ENCODE measurements at regions not wholly inside any gene's neighbourhood (a gene's known extent, or its start where the extent isn't known, plus 50 kb on each side); places are given as distances from the start of the nearest gene placed in this dataset.
A peak's percentile ranks its signal among the peaks of the same experiment; 100 is the strongest.

- Histone ChIP-seq H3K4me3 (ENCODE audit: extremely low read depth in 1 of 4, insufficient read depth in 2 of 4, low read depth in 3 of 4, low read length in 4 of 4) (no peak overlapping the region), H3K4me2 (ENCODE audit: insufficient read depth in 1 of 2, low read depth in 2 of 2, low read length in 2 of 2) (no peak overlapping the region), H3K36me3 (ENCODE audit: control insufficient read depth in 2 of 4, insufficient read depth in 4 of 4, low read length in 3 of 4) (no peaks in the 10 kb centered on the region), H3K79me2 (ENCODE audit: control insufficient read depth in 1 of 2, insufficient read depth in 2 of 2, low read length in 2 of 2) (no peaks in the 10 kb centered on the region), H2BK120ac (replicated peaks; ENCODE audit: low read depth, low read length) (no peak overlapping the region), H3K56ac (replicated peaks; ENCODE audit: insufficient read length, low read depth, low read length) (no peak overlapping the region), H2BK15ac (ENCODE audit: low read length) (no peak overlapping the region), H3K4ac (replicated peaks; ENCODE audit: insufficient read length, low read depth, low read length) (no peak overlapping the region), H3K23me2 (ENCODE audit: low read depth, low read length) (no peaks in the 10 kb centered on the region), H3K9me3 (ENCODE audit: insufficient read depth in 2 of 2, low read depth in 1 of 2, low read length in 1 of 2) (0 out of 4 replicates have a peak, but pooled peaks cover 0 to 4% of the 10 kb centered on the region in 2 experiments), H4K20me1 (replicated peaks in 1 of 2; ENCODE audit: control insufficient read depth in 1 of 2, insufficient read depth in 2 of 2, low read length in 2 of 2) (no peaks in the 10 kb centered on the region), H2AFZ (ENCODE audit: low read length) (0 out of 2 replicates have a peak overlapping the region, but pooled peaks have one; percentile 35), H3K27ac (ENCODE audit: low read depth, low read length) (no peak overlapping the region), H3K18ac (ENCODE audit: extremely low read depth, low read length) (no peak overlapping the region), H3K9ac (replicated peaks in 1 of 4; ENCODE audit: extremely low read depth in 1 of 4, low read depth in 3 of 4, low read length in 3 of 4) (no peak overlapping the region), H3K27me3 (replicated peaks in 1 of 4; ENCODE audit: control insufficient read depth in 3 of 4, extremely low read depth in 1 of 4, insufficient read depth in 3 of 4, low read length in 3 of 4) (no peaks in the 10 kb centered on the region), H2BK5ac (ENCODE audit: low read depth, low read length) (no peak overlapping the region), H3K79me1 (ENCODE audit: low read depth, low read length) (no peaks in the 10 kb centered on the region), H4K8ac (ENCODE audit: extremely low read depth, insufficient read depth, low read length) (no peak overlapping the region), H2BK20ac (ENCODE audit: low read length) (no peak overlapping the region), H4K5ac (ENCODE audit: insufficient read length, low read depth, low read length) (no peak overlapping the region), H3K23ac (ENCODE audit: insufficient read length) (no peak overlapping the region), H2AK5ac (ENCODE audit: low read depth, low read length) (no peak overlapping the region), H3K4me1 (replicated peaks in 1 of 4; ENCODE audit: control insufficient read depth in 3 of 4, insufficient read depth in 4 of 4, low read length in 3 of 4) (peaks cover 0 to 3% (median 0%) of the 10 kb centered on the region in 4 experiments; a peak in 1 of 7 replicates), H3K14ac (ENCODE audit: insufficient read length) (no peak overlapping the region), H2BK12ac (ENCODE audit: low read depth, low read length) (no peak overlapping the region), H4K91ac (replicated peaks; ENCODE audit: insufficient read length, low read length) (no peak overlapping the region)
- DNase-seq (ENCODE audit: low read depth in 1 of 2, low spot score in 2 of 2) (no peak), FAIRE-seq (no peak)
- 84% methylated on average over 5 of the region's 5 CpGs; no CpG with 5 or more reads in 1 of the 2 experiments for WGBS, 2 experiments (ENCODE audit: extremely low coverage in 1 of 2, insufficient coverage in 1 of 2, insufficient read length in 1 of 2, insufficient replicate concordance in 2 of 2, low coverage in 1 of 2, low lambda C conversion rate in 2 of 2, missing lambda C conversion rate in 1 of 2)
- CTCF ChIA-PET (ENCODE audit: partially characterized antibody): no interaction called here
- POLR2A ChIA-PET (ENCODE audit: partially characterized antibody): no interaction called here
- no peak for TF ChIP-seq RFX5 (IDR thresholded peaks at IDR 0.05; ENCODE audit: borderline replicate concordance, low read depth, low read length)
- no peak for TF ChIP-seq SUZ12 (IDR thresholded peaks at IDR 0.05; ENCODE audit: low read length)
- no peak for TF ChIP-seq RXRA (IDR thresholded peaks at IDR 0.05; ENCODE audit: insufficient read depth, low read depth, low read length)
- no peak for TF ChIP-seq TCF12 (IDR thresholded peaks at IDR 0.05; ENCODE audit: low read depth, low read length)
- no peak for TF ChIP-seq NRF1 (IDR thresholded peaks at IDR 0.05; ENCODE audit: low read depth, low read length)
- TF ChIP-seq ATF2 (IDR thresholded peaks at IDR 0.05; ENCODE audit: low read length): no peak
- no peak for TF ChIP-seq SIX5 (IDR thresholded peaks at IDR 0.05; ENCODE audit: low read depth, low read length)
- TF ChIP-seq MAX (IDR thresholded peaks at IDR 0.05): no peak
- no peak for TF ChIP-seq TBP (IDR thresholded peaks at IDR 0.05; ENCODE audit: low read depth, low read length)
- TF ChIP-seq SRF (IDR thresholded peaks at IDR 0.05; ENCODE audit: low read depth, low read length): no peak
These were observed 97.8 kb upstream of the MPP7 start for GRCh38 chr10:28400681-28401080.

Measured in H1 (cell line).